NCI-H2196 (cell line): ENCODE measurements at regions not wholly inside any gene's neighbourhood (a gene's known extent, or its start where the extent isn't known, plus 50 kb on each side); places are given as distances from the start of the nearest gene placed in this dataset.
"Not testable (repeated sequence)": the region's sequence is repeated elsewhere in the genome, so short reads cannot be mapped to it uniquely, and the experiment has no call there.

Source experiments
- DNase-seq: peaks from one replicate; lab custom pipeline; 2025; ENCODE audit not compliant: unreplicated experiment; lab: John Stamatoyannopoulos, UW

DNA sequence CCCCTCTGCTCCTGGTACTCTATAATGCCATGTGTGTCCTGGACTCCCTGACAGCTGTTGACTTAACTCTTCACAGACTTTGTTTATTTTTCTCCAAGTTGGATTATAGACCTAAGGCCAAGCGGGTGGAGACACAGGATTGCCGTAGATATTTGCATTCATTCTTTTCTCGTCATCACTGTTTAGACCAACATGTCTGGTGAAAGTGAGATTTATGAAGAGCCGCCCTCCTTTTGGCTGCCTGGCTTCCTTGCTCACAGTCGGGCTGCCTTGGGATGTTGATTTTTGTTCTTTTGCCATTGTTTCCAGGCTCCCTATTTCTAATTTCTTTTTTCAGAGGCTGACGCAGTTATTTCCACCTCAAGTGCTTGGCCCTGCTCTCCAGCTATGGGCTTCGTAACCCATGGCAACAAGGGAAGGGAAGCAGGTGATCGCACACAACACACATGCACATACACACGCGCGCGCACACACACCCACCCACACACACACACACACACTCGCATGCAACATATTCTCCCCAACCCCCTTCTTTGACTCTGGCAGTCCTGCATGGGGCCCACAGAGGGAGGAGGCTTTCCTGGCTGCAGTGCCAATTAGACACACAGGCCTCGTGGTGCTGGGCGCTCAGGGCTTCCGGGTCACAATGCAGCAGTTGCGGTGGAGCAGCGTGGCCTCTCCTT is 296.5 kb downstream of the MTX2 start:
- DNase-seq, result peak; percentile 90

DNA sequence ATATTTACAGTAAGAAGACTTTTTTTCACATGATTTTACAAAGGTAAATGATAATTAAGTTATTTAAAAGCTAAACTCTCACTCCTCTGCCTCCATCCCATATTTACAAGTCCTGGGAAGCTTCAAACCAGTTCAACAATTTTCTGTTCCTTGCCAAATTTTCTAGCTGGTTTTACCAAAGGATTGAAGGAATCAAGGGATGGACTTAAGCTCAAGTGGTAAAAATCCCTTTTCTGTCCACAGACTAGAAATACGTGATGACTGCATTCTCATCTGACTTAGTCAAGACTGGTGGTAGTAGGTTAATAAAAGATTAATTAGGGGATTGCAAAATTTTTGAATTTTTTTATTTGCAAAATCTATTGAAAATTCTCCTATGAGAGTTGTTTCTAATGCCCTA is 297.3 kb downstream of the MTX2 start:
- DNase-seq, result peak; percentile 34

- no peak for DNase-seq
Observed at GRCh38 chr2:176566961-176567360, 297.7 kb downstream of the MTX2 start.

- DNase-seq, result no peak
Observed at GRCh38 chr2:176567361-176567760, 298.1 kb downstream of the MTX2 start.

DNA sequence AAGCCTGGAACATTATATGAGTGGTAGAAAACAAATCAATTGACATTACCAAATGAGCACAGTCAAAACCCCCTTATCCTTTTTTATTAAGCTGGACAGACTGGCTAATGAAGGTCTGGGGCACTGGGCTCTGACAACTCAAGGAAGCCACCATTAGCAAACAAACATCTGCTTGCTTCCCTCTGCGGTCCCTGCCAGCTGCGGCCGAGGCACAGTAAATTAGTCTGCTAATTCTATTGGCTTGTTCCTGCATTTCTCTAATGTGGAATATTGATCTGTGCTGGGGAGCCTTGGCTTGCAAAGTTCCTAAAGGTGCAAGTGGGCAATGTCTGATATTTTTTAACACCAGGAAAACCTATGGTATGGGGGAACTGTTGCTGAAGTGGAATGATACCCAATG is 300.3 kb downstream of the MTX2 start:
- no peak for DNase-seq

DNA sequence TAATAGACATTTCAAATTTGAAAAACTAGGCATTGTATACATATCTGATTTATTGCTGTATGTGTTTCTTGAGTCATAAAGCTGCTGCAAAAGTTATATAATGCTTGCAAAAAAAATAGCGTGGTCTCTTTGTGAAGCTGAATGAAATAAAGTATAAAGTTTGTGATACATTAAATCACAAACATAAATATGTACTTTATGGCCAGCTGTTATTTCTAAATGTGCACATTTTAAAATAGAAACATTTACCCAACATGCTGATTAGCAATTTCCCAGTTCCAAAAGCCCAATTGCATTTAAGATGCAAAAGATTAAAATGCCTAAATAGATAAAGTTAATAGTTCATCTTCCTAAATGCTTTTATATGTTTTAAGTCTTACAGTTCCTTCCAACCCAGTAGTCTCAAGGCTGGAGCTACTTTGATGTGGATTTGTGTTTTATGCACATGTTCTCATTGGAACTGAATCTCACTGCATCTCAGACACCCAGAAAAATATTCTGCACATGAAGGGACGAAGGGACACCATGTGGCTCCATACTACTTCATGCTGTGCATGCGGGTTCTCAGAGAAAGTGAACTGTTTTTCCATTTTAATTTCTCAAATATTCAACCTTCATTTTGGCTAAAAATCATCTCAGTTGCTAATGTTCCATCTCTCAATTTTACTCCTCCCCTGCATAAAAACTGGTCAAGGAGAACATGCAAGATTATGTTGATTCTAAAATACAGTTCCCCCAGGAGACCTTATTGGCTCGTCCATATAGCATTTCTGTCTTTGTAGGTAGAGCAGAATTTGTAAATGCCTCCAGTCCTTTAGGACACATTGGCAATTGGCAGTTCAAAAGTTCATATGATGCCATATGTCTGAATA is 304.6 kb downstream of the MTX2 start:
- no peak for DNase-seq

DNA sequence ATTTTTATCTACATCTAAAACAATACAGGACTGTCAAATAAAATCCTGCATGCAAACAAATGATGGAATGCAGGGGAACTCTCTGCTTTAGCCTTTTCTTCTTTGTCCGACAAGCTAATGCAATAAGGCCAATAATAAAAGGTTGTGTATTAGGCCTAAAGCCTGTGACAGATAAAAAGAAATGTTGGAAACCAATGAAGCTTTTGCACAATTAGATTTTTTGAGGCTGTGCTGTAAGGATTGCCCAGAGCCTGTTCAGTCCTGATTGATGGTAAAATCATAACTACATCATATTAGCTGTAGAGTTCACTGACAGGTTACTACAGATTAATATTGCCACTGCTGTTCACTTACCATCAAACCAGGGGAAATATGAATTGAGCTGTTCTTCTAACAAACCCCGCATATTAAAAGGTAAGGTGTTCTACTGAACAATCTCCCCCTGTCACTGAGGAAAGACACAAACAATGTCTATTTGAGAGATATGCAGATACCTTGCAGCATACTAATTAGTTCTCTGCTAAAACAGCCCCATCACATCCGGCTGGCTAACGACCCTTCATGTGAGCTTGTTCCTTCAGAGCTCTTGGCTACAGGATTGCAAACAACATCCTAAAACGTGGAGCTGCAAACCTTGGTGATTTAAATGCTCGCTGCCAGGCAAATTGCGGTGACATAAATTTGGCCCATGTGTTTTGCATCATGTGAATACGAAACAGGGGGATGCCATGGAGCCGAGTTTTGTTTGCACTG is 305.4 kb downstream of the MTX2 start:
- no peak for DNase-seq

GRCh38 chr2:176575237-176575744 is 306.0 kb downstream of the MTX2 start:
- no peak for DNase-seq

DNA sequence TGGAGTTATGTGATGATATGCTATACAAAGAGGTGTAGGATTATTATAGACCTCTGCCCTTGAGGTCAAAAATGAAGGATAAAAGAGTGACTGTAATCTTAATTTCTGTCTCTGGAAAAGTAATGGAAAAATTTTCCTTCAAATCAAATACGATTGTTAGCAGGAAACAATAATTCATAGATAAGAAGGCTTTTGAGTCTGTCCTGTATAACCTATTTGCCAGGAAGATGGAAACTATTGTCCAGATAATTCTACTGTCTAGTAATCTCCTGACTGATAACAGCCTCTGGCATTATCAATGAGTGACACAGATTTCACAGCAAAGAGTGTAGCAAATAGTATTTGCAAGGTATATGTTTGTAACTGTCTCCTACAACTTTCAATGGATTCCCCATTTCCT is 307.8 kb downstream of the MTX2 start:
- DNase-seq, result no peak

- not testable (repeated sequence) for DNase-seq
Observed at GRCh38 chr2:176578292-176578691, 309.1 kb downstream of the MTX2 start.

GRCh38 chr2:176579608-176580007 is 310.4 kb downstream of the MTX2 start:
- no peak for DNase-seq

DNA sequence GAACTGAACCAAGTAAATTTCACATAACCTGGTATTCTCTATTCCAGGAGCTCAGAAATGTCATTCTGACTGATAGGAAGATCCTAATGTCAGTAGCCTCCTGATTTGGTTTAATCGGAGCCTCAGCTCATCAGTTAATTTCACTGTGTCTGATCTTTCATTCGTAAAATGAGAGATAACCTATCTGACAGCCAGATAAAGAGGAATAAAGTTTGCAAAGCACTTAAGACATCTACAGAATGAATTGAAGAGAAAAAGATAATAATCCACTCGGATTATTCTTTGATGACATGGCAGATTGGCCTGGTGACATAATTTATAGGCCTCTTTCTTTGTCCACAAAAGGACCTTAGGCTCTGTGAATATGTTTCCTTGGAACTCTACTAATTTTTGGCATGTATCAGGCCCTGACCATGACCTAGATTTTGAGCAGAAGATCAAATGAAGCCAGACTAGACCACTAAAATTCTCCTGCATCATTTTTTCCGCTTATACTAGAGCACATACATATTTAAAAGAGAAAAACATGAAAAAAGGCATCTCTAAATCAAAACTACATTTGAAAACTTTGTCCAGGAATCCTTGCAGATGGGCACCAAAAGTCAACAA is 312.4 kb downstream of the MTX2 start:
- no peak for DNase-seq

- DNase-seq, result no peak
Observed at GRCh38 chr2:176582176-176582575, 312.9 kb downstream of the MTX2 start.

DNA sequence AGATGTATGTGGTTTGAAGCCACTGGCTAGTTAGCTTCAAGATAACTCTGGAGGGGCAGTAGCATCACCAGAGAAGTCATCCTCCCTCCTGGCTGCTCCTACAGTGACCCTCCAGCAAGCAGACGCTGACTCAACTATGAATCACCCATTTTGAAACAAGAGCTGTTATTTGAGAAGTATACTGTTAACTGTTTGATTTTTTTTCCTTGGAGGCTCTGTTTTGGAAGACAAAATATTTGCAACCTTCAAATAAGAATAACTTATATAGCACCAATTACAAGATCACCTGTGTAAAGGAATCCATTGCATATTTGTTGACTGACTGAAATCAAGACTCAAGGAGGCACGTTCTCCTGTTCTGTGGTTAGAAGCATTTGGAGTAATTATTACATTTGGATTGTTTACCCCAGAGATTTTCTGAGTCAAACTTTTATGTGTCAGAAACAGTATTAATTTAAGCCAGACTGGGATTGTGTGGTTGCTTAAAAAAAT is 313.8 kb downstream of the MTX2 start:
- DNase-seq, result peak; percentile 26

- DNase-seq, result no peak
Observed at GRCh38 chr2:176583607-176584006, 314.4 kb downstream of the MTX2 start.

DNA sequence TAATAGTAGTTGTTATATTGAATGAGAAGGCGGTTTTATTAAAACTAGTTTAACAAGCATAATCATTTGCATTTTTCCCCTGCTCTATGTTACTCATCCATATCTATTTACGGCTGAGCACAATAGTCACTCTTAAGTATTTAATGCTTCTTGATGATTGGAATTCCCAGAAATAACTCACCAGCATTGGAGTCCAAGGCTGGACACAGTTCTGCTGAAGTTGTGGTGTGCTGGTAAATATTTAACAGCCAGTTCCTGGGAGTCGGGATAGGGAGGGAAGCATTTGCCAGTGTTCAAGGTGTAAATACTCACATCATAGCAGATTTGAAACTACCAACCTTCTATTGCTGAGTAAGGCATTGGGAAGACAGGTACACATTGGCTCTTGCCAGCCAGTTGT is 315.1 kb downstream of the MTX2 start:
- no peak for DNase-seq

GRCh38 chr2:176585291-176585690 is 316.0 kb downstream of the MTX2 start:
- DNase-seq, result no peak

DNA sequence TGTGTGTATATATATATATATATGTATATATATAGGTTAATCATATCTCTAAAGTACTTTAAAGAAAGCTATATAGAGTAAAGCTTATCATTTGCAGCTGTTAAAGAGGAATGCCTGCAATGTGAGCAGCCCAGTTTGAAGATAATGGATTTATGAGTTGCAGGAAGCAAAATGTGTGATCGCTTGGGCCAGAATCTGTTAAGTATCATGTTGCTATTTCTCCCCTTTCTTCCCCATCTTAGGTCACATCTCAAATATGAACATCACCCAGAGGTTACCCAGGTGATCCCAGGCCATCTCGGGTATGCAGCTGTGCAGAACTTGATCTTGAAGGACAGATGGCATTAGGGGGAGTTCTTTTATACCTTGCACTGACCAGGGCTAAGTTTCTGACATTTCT is 316.5 kb downstream of the MTX2 start:
- DNase-seq, result no peak

DNA sequence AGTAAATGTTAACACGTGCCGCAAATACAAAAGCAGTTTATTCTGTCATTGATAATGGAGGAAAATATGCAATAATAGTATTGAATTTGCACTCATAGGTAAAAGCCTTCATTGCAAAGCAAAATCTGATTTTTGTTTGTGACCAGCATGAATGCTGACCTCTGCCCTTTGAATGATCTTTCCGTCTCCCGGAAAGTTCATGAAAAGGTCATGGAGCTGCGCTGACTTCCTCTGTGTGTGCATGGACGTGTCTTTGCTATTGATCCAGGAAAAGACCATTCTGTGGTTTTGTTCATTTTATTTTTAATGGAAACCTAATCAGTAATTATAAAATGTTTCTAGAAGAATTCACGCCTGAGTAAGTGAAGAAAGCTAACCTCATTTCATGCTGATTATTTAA is 320.0 kb downstream of the MTX2 start:
- no peak for DNase-seq

- DNase-seq, result no peak
Observed at GRCh38 chr2:176589825-176590440, 320.7 kb downstream of the MTX2 start.

GRCh38 chr2:176592216-176592615 is 323.0 kb downstream of the MTX2 start:
- no peak for DNase-seq
